ENCODE measurements at regions not wholly inside any gene's neighbourhood (a gene's known extent, or its start where the extent isn't known, plus 50 kb on each side); places are given as distances from the start of the nearest gene placed in this dataset.
A peak's percentile ranks its signal among the peaks of the same experiment; 100 is the strongest.

GRCh38 chr20:50348096-50348495 is 157.5 kb downstream of the CEBPB start:
- Histone ChIP-seq H3K4me1 (ENCODE audit: insufficient read depth, low read length) (peaks cover 7% of the 10 kb centered on the region; the same call in 1 of the 2 replicates), H3K27me3 (ENCODE audit: insufficient read depth, low read length, poor library complexity) (no peaks in the 10 kb centered on the region), H3K79me2 (ENCODE audit: insufficient read depth, low read length) (no peaks in the 10 kb centered on the region), H4K20me1 (ENCODE audit: insufficient read depth, low read length) (0 out of 2 replicates have a peak, but pooled peaks cover 10% of the 10 kb centered on the region), H3K9me3 (ENCODE audit: insufficient read depth, low read length, severe bottlenecking) (no peaks in the 10 kb centered on the region), H2AFZ (ENCODE audit: low read depth, low read length) (no peak overlapping the region), H3K36me3 (ENCODE audit: insufficient read depth, low read length) (no peaks in the 10 kb centered on the region), H3K9ac (ENCODE audit: low read depth, low read length) (no peak overlapping the region), H3K4me2 (ENCODE audit: insufficient read depth, low read length) (no peak overlapping the region), H3K4me3 (ENCODE audit: low read depth in 1 of 2, low read length in 2 of 2) (no peak overlapping the region), H3K27ac (ENCODE audit: low read length) (no peak overlapping the region)
- TF ChIP-seq CTCF (IDR thresholded peaks at IDR 0.05; ENCODE audit: borderline replicate concordance, extremely low read depth, low read length, poor library complexity, severe bottlenecking) (no peak), EZH2 (IDR thresholded peaks at IDR 0.05; ENCODE audit: borderline replicate concordance, low read depth, low read length, severe bottlenecking) (no peak)
- ATAC-seq (ENCODE audit: insufficient read depth, low read depth) (no peak), DNase-seq (no peak)

DNA sequence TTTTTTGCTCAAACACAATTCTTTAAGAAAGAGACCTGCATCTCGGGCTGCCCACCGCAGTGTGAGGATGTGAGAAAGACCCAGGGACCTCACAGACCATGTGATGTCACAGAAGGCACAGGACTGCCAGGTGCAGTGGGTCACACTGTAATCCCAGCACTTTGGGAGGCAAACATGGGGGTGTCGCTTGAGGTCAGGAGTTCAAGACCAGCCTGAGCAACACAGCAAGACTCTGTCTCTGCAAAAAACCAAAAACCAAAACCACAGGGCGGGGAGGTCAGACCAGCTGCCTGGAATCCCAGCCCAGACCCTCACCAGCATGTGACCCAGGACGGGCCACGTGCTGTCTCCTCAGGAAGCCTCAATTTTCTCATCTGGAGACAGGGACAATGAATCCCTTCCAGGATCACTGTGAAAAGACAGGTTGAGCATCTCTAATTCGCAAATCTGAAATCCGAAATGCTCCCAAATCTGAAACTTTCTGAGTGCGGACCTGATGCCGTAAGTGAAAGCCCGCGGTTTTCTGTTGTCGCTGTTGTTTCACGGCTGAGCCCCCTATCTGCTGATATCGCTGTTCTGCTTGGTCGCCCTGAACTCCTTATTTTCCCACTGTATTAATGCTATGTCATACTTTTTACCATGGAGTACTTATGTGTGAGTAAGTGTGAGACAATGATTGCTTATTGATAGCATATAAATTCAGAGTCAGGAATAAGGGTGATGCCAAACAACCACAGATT is 159.5 kb upstream of the PTPN1 start:
- Histone ChIP-seq H3K4me1 (ENCODE audit: insufficient read depth, low read length) (peaks cover 7% of the 10 kb centered on the region; the same call in 1 of the 2 replicates), H3K36me3 (ENCODE audit: insufficient read depth, low read length) (no peaks in the 10 kb centered on the region), H3K9me3 (ENCODE audit: insufficient read depth, low read length, severe bottlenecking) (no peaks in the 10 kb centered on the region), H3K4me2 (ENCODE audit: insufficient read depth, low read length) (no peak overlapping the region), H3K4me3 (ENCODE audit: low read depth in 1 of 2, low read length in 2 of 2) (no peak overlapping the region), H3K27ac (ENCODE audit: low read length) (no peak overlapping the region), H4K20me1 (ENCODE audit: insufficient read depth, low read length) (0 out of 2 replicates have a peak, but pooled peaks cover 3% of the 10 kb centered on the region), H2AFZ (ENCODE audit: low read depth, low read length) (no peak overlapping the region), H3K79me2 (ENCODE audit: insufficient read depth, low read length) (no peaks in the 10 kb centered on the region), H3K27me3 (ENCODE audit: insufficient read depth, low read length, poor library complexity) (no peaks in the 10 kb centered on the region), H3K9ac (ENCODE audit: low read depth, low read length) (no peak overlapping the region)
- no peak for ATAC-seq (ENCODE audit: insufficient read depth, low read depth)
- TF ChIP-seq CTCF (IDR thresholded peaks at IDR 0.05; ENCODE audit: borderline replicate concordance, extremely low read depth, low read length, poor library complexity, severe bottlenecking) (no peak), EZH2 (IDR thresholded peaks at IDR 0.05; ENCODE audit: borderline replicate concordance, low read depth, low read length, severe bottlenecking) (no peak)
- peak; percentile 22 for DNase-seq

GRCh38 chr20:50351541-50351940 is 158.6 kb upstream of the PTPN1 start:
- TF ChIP-seq EZH2 (IDR thresholded peaks at IDR 0.05; ENCODE audit: borderline replicate concordance, low read depth, low read length, severe bottlenecking) (no peak), CTCF (IDR thresholded peaks at IDR 0.05; ENCODE audit: borderline replicate concordance, extremely low read depth, low read length, poor library complexity, severe bottlenecking) (no peak)
- peaks cover 3% of the 10 kb centered on the region; the same call in 1 of the 2 replicates for H3K4me1 ChIP-seq (ENCODE audit: insufficient read depth, low read length)
- no peaks in the 10 kb centered on the region for H3K9me3 ChIP-seq (ENCODE audit: insufficient read depth, low read length, severe bottlenecking)
- no peaks in the 10 kb centered on the region for H3K36me3 ChIP-seq (ENCODE audit: insufficient read depth, low read length)
- H3K79me2 ChIP-seq (ENCODE audit: insufficient read depth, low read length), result no peaks in the 10 kb centered on the region
- H3K9ac ChIP-seq (ENCODE audit: low read depth, low read length), result no peak overlapping the region
- no peak overlapping the region for H3K4me3 ChIP-seq (ENCODE audit: low read depth in 1 of 2, low read length in 2 of 2)
- DNase-seq (no peak), ATAC-seq (ENCODE audit: insufficient read depth, low read depth) (no peak)
- H4K20me1 ChIP-seq (ENCODE audit: insufficient read depth, low read length), result peaks cover 9% of the 10 kb centered on the region; the same call in 1 of the 2 replicates
- H3K27ac ChIP-seq (ENCODE audit: low read length), result no peak overlapping the region
- H3K27me3 ChIP-seq (ENCODE audit: insufficient read depth, low read length, poor library complexity), result no peaks in the 10 kb centered on the region
- no peak overlapping the region for H2AFZ ChIP-seq (ENCODE audit: low read depth, low read length)
- H3K4me2 ChIP-seq (ENCODE audit: insufficient read depth, low read length), result no peak overlapping the region

Measured in DND-41 (cell line).